Gastroesophageal sphincter (tissue), 4 donors: ENCODE measurements at regions not wholly inside any gene's neighbourhood (a gene's known extent, or its start where the extent isn't known, plus 50 kb on each side); places are given as distances from the start of the nearest gene placed in this dataset.

Experiments used
- ATAC-seq: fragments of 150-250 bp; one replicate; pipeline ENCODE4 v1.9.1; 2016; ENCODE audit warnings: mild to moderate bottlenecking, moderate library complexity
- H3K27ac ChIP-seq, 4 donors: fragments of 200-600 bp; sonication (generic) in 3 of 4; 1 replicate in 3 of 4; 2 replicates in 1 of 4; pipeline ENCODE4 v1.5.1; 2016 to 2019
- H3K27me3 ChIP-seq: fragments of 200-600 bp; sonication (generic); one replicate; pipeline ENCODE4 v1.5.1; 2019
- H3K36me3 ChIP-seq, 2 donors: fragments of 200-600 bp; sonication (generic); one replicate each; pipeline ENCODE4 v1.5.1; 2019; ENCODE audit warnings: control low read depth in 1 of 2
- H3K4me1 ChIP-seq, 3 donors: fragments of 200-600 bp; sonication (generic); 1 replicate in 2 of 3; 2 replicates in 1 of 3; pipeline ENCODE4 v1.5.1; 2016 to 2019; ENCODE audit warnings: control low read depth in 2 of 3
- H3K4me3 ChIP-seq, 2 donors: fragments of 200-600 bp; sonication (generic); one replicate each; pipeline ENCODE4 v1.5.1; 2019; ENCODE audit warnings: mild to moderate bottlenecking in 1 of 2, moderate library complexity in 1 of 2
- H3K9me3 ChIP-seq, 3 donors: fragments of 200-600 bp; sonication (generic); one replicate each; pipeline ENCODE4 v1.5.1; 2017 to 2019; ENCODE audit warnings: control low read depth in 2 of 3
- EP300 ChIP-seq: sonication (generic); formaldehyde crosslinking; IDR thresholded peaks from one replicate; pipeline ENCODE4 v1.6.1; 2017; ENCODE audit warnings: antibody characterized with exemption, mild to moderate bottlenecking
- POLR2A ChIP-seq, 2 donors: fragments of 450-650 bp; IDR thresholded peaks; one replicate each; pipeline ENCODE4 v1.6.1; 2017; ENCODE audit warnings: antibody characterized with exemption in 2 of 2, mild to moderate bottlenecking in 2 of 2, moderate library complexity in 1 of 2
- POLR2AphosphoS5 ChIP-seq: sonication (generic); formaldehyde crosslinking; IDR thresholded peaks from one replicate; pipeline ENCODE4 v1.6.1; 2017; ENCODE audit warnings: antibody characterized with exemption
- WGBS, 2 donors: methylation state at CpG; one replicate each; pipeline ENCODE4 v1.1.5; 2018; ENCODE audit warnings: low coverage in 1 of 2; 5-methylcytosine and 5-hydroxymethylcytosine counted together
- TF ChIP-seq, protein P1 (sequence below), 4 experiments: fragments of 200-600 bp in 2 of 4; fragments of 450-650 bp in 2 of 4; sonication (generic) in 1 of 4; IDR thresholded peaks; one replicate each; pipeline ENCODE4 v1.5.1; 2017 to 2019; ENCODE audit warnings: antibody characterized with exemption in 4 of 4, mild to moderate bottlenecking in 2 of 4, moderate library complexity in 2 of 4

DNA sequence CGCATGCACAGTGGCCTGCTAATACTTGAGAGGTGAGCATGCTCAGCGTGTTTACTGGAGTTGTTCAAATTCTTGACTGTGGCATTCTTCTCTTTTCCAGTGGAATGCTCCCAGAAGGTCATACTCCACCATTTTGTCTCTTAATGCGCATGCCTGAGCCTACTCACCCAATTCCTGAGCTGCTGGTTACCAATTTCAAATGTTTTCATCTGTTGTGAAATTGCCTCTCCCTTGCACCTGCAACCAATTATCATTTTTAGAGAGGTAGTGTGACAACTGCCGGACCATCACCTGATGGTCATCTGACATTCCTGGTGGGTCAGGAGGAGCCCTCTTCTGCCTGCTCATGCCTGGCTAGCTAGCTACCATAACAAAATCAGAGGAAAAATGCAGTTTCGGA lies 82.2 kb upstream of the LIFR start:
- Histone ChIP-seq H3K4me3 (no peak overlapping the region), H3K27me3 (no peaks in the 10 kb centered on the region), H3K4me1 (no peaks in the 10 kb centered on the region), H3K27ac (no peak overlapping the region), H3K36me3 (no peaks in the 10 kb centered on the region), H3K9me3 (no peaks in the 10 kb centered on the region)
- TF ChIP-seq, protein P1, sequence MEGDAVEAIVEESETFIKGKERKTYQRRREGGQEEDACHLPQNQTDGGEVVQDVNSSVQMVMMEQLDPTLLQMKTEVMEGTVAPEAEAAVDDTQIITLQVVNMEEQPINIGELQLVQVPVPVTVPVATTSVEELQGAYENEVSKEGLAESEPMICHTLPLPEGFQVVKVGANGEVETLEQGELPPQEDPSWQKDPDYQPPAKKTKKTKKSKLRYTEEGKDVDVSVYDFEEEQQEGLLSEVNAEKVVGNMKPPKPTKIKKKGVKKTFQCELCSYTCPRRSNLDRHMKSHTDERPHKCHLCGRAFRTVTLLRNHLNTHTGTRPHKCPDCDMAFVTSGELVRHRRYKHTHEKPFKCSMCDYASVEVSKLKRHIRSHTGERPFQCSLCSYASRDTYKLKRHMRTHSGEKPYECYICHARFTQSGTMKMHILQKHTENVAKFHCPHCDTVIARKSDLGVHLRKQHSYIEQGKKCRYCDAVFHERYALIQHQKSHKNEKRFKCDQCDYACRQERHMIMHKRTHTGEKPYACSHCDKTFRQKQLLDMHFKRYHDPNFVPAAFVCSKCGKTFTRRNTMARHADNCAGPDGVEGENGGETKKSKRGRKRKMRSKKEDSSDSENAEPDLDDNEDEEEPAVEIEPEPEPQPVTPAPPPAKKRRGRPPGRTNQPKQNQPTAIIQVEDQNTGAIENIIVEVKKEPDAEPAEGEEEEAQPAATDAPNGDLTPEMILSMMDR (IDR thresholded peaks at IDR 0.05) = no peak
- TF ChIP-seq POLR2AphosphoS5 (no peak), POLR2A (IDR thresholded peaks at IDR 0.05) (no peak), EP300 (no peak)
- no peak for ATAC-seq
- 89 to 100% methylated on average over 3 to 5 of the region's 5 CpGs for WGBS, 2 donors

DNA sequence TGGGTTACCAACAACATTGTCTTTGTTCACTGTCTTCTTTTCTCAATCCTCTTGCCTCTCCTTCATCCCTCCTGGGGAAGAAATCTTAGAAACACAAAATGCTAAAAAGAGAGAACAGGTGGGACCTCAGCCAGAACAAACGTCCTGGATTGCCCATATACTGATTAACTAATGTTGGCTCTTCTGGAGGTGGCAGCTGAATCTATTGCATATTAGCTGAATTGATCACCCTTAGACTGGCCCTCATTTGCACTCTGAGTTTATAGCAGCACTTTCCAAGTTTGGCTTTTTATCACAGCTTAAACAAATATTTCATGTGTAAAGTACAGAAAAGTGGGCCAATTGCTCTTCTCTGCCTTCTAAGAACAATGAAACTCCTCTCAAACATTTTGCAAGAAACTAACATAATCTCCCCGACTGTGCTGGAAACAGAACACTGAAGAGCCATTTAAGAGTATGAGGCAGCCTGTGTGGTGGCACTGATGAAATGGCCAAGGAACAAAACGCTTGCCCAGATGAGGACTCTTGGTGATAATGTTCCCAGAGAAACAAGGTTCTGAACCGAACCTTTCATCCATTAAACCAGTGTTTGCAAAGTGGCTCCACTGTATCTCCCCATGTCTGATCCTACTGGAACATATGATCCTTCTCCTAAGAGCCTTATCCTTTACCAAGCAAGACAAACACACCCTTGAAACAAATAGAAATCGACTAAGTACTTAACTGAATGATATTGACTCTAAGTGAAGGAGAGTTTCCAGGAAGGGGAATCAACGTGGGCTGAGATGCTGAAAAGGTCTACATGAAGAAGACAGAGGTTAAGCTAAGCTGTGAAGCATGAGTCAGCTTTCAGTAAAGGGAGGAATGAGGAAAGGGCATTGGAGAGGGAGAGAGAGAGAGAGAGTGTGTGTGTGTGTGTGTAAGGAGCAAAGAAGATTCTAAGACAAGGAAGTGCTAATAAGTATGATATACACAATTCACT lies 83.2 kb upstream of the LIFR start:
- WGBS, 2 donors = 25 to 48% methylated on average over 3 to 6 of the region's 6 CpGs
- H3K4me3 ChIP-seq = no peak overlapping the region
- ATAC-seq = no peak
- H3K4me1 ChIP-seq = no peaks in the 10 kb centered on the region
- no peak overlapping the region for H3K27ac ChIP-seq
- TF ChIP-seq POLR2A (IDR thresholded peaks at IDR 0.05) (no peak), EP300 (no peak)
- H3K27me3 ChIP-seq = no peaks in the 10 kb centered on the region
- H3K9me3 ChIP-seq = peaks cover 0 to 3% (median 0%) of the 10 kb centered on the region in 3 donors
- H3K36me3 ChIP-seq = no peaks in the 10 kb centered on the region

DNA sequence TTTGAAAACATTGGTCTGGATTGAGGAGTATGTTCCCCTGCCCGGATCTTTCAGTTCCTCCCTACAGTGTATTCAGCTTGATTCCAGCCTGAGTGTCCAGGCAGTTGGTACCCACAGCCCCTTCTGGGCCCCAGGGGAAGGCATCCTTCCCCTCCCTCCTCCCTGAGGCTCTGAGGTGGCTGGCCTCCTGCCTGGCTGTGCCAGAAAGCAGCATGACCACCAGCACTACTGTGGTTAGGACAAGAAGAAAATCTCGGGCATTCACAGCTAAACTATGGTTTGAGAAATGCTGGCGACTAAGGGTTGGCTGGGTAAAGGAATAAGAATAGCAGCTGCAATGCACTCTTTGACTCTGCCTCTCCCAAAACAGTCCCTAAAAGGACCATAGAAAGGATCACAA lies 84.6 kb upstream of the LIFR start:
- WGBS, 2 donors = 83 to 100% methylated on average over 1 to 2 of the region's 3 CpGs
- H3K9me3 ChIP-seq = peaks cover 0 to 3% (median 0%) of the 10 kb centered on the region in 3 donors
- no peak for ATAC-seq
- no peaks in the 10 kb centered on the region for H3K36me3 ChIP-seq
- H3K27me3 ChIP-seq = no peaks in the 10 kb centered on the region
- no peaks in the 10 kb centered on the region for H3K4me1 ChIP-seq
- no peak overlapping the region for H3K27ac ChIP-seq
- no peak overlapping the region for H3K4me3 ChIP-seq
- TF ChIP-seq, protein P1 (IDR thresholded peaks at IDR 0.05) = no peak
- TF ChIP-seq EP300 (no peak), POLR2A (IDR thresholded peaks at IDR 0.05) (no peak), POLR2AphosphoS5 (no peak)

DNA sequence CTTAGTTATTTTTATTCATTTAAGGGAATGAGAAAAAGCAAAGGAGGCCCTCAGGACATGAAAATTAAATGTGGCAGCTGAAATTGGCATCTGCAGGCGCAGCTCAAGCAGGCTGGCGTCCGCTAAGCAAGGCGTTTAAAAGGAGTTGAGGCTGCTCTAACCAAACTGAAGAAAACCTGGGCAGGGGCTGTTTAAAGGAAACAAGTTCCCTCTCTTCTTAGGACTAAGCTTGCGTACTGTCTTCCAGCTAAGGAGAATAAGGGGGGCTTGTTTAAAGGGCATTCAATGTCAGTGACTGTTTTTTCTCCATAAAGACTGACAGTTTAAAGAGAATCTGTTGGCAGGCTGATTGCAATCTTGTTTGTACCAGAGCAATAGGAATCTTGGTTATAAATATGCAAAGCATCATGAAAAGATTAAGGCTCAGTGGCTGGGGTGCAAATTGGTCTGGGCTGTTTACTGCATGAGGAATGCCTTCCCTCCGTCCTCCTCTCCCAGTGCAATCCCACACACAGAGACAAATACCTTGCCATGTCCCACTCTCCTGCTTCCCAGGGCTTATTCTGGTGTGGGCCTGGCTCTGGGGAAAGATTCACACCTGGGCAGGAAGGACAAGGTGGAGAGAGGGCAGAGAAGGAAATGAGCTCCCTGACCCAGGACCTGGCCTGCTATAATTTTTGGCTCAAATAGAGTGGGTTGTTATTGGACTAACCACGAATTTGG lies 85.9 kb upstream of the LIFR start:
- ATAC-seq = peak; percentile 24
- WGBS, 2 donors = 50 to 58% methylated on average over 7 of the region's 7 CpGs
- Histone ChIP-seq H3K9me3 (peaks cover 0 to 3% (median 0%) of the 10 kb centered on the region in 3 donors), H3K4me3 (no peak overlapping the region), H3K27ac (peak overlapping the region in 1 of 4 donors; percentile 15), H3K4me1 (no peaks in the 10 kb centered on the region), H3K27me3 (no peaks in the 10 kb centered on the region), H3K36me3 (no peaks in the 10 kb centered on the region)
- no peak for TF ChIP-seq POLR2AphosphoS5
- TF ChIP-seq, protein P1 (IDR thresholded peaks at IDR 0.05) = no peak
- TF ChIP-seq EP300 = no peak

DNA sequence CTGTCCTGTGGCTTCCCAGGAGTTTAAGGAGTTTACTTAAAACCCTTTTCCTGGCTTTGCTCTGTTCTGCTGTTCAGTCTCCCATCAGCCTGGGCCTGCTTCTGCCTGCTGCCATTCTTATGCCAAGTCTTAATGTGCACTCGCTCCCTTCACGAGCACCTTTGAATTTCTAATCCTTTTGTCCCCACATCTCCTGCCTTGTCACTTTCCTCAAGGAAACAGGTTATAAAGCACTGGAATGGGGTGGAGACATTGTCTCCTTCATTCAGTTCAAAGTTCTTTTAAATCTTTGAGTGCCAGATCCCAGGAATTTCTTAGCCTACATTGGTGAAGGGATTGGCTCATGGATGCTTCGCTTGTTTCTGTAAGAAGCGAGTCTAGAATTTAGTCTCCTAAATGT lies 87.2 kb upstream of the LIFR start:
- TF ChIP-seq POLR2A (IDR thresholded peaks at IDR 0.05) = no peak
- TF ChIP-seq, protein P1 (IDR thresholded peaks at IDR 0.05) = no peak
- no peak for TF ChIP-seq EP300
- no peak for TF ChIP-seq POLR2AphosphoS5
- Histone ChIP-seq H3K4me3 (no peak overlapping the region), H3K36me3 (no peaks in the 10 kb centered on the region), H3K27ac (no peak overlapping the region), H3K4me1 (no peaks in the 10 kb centered on the region), H3K27me3 (no peaks in the 10 kb centered on the region), H3K9me3 (peaks cover 0 to 3% (median 0%) of the 10 kb centered on the region in 3 donors)
- ATAC-seq = no peak
- 80 to 100% methylated on average over 1 to 3 of the region's 4 CpGs for WGBS, 2 donors
